ENCODE measurements at regions not wholly inside any gene's neighbourhood (a gene's known extent, or its start where the extent isn't known, plus 50 kb on each side); places are given as distances from the start of the nearest gene placed in this dataset.
A peak's percentile ranks its signal among the peaks of the same experiment; 100 is the strongest.

DNA sequence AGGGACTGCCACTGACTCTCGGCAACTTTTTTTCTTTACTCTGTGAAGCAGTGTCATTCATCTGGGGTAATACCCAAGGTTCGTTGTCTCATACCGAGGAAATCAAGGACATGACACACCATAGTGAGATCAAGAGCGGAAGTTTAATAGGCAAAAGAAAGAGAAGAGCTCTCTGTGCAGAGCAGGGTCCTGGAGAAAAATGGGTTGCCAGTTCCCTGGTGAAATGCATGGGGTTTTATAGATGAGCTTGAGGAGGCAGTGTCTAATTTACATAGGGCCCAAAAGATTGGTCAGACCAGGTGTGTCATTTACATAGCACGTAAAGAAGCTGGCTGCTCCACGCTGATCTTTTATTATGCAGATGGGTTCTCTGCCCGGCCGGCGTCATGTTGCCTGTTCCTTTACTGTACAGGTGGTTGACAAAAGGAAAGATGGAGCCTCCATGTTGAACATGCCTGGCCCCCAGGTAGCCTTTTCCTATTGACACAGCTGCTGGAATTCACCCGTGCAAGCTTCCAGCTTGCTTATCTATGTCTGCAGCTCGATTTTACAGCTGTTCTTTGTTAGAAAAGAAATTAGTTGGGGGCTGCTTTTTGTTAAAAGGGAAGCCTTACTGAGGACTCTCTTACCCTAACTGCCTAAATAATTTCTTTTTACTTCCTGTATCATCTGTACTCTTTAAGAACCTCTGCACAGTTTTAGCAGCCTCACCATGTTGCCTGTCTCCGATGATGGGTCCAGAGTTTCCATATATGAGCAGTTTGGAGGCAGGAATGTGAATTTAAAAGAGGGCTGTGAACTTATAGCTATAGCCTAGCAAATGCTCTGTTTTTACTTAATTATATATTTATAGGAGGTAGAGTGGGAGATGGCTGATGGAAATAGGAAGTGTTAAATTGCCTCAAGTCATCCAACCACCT is 98.0 kb upstream of the DIAPH3 start:
- Histone ChIP-seq H3K4me1 (no peaks in the 10 kb centered on the region), H3K27me3 (no peaks in the 10 kb centered on the region), H3K4me3 (ENCODE audit: low read depth, low read length) (peak overlapping the region; percentile 21; the same call in 1 of the 2 replicates), H3K36me3 (no peaks in the 10 kb centered on the region), H3K9me3 (no peaks in the 10 kb centered on the region)
- TF ChIP-seq, protein P1, sequence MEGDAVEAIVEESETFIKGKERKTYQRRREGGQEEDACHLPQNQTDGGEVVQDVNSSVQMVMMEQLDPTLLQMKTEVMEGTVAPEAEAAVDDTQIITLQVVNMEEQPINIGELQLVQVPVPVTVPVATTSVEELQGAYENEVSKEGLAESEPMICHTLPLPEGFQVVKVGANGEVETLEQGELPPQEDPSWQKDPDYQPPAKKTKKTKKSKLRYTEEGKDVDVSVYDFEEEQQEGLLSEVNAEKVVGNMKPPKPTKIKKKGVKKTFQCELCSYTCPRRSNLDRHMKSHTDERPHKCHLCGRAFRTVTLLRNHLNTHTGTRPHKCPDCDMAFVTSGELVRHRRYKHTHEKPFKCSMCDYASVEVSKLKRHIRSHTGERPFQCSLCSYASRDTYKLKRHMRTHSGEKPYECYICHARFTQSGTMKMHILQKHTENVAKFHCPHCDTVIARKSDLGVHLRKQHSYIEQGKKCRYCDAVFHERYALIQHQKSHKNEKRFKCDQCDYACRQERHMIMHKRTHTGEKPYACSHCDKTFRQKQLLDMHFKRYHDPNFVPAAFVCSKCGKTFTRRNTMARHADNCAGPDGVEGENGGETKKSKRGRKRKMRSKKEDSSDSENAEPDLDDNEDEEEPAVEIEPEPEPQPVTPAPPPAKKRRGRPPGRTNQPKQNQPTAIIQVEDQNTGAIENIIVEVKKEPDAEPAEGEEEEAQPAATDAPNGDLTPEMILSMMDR (IDR thresholded peaks at IDR 0.05; ENCODE audit: low read depth, low read length), result no peak
- no peak for DNase-seq

GRCh38 chr13:60265566-60265965 is 101.8 kb upstream of the DIAPH3 start:
- TF ChIP-seq, protein P1 (IDR thresholded peaks at IDR 0.05; ENCODE audit: low read depth, low read length), result no peak
- no peaks in the 10 kb centered on the region for H3K36me3 ChIP-seq
- H3K4me1 ChIP-seq, result no peaks in the 10 kb centered on the region
- H3K4me3 ChIP-seq (ENCODE audit: low read depth, low read length), result no peak overlapping the region
- no peaks in the 10 kb centered on the region for H3K27me3 ChIP-seq
- no peaks in the 10 kb centered on the region for H3K9me3 ChIP-seq
- DNase-seq, result no peak

DNA sequence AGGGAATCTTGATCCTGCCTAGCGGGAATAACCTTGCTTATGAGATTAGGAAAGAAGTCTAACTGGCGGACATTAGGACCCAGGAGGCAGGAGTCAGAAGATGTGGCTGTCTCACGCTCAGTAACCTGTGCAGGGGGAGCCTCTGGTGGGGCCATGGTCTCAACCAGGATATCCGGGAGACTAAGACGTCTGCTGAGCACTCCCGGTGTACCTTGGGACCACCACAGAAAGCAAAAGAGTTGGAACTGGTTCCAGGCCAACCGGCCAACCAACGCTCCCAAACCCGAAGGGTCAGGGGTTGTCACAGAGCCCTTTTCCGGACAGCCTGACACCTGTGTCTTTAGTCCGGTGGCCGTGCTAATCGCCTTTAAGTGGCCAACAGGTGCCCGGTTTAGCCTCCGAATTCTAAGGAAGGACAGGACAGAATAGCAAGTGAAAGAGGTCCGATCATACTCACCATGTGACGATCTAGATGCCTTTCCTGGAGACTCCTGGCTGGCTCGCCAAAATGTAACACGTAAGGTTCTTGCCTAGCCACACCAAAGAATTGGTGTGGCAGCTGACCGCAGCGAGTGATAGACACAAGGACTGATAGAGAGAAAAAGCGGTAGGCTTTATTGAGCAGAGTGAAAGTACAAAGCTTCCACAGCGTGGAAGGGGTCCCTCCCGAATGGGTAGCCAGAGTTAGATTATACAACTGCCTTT is 103.9 kb upstream of the DIAPH3 start:
- H3K4me3 ChIP-seq (ENCODE audit: low read depth, low read length), result no peak overlapping the region

DNA sequence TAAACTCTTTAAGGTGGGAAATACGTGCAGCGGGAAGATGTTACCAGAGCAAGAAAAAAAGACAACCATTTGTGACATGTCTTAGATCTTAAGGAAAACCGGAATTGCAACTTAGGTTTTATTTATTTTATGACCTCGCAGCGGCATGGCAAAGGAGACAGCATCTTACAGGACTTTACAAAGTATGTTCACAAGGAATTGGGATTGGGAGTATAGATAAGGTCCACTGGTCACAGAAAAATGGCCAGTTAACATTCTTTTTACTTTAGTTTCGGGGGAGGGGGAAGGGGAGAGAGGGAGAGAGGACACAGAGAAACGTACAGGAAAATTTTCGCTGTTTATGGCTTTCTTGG is 104.5 kb upstream of the DIAPH3 start:
- no peak overlapping the region for H3K4me3 ChIP-seq (ENCODE audit: low read depth, low read length)
- no peaks in the 10 kb centered on the region for H3K27me3 ChIP-seq
- TF ChIP-seq, protein P1 (IDR thresholded peaks at IDR 0.05; ENCODE audit: low read depth, low read length), result no peak
- H3K9me3 ChIP-seq, result no peaks in the 10 kb centered on the region
- no peaks in the 10 kb centered on the region for H3K4me1 ChIP-seq
- no peak for DNase-seq
- no peaks in the 10 kb centered on the region for H3K36me3 ChIP-seq

More for the DNA sequence above, 103.9 kb upstream of the DIAPH3 start:
- no peak for DNase-seq
- Histone ChIP-seq H3K4me1 (no peaks in the 10 kb centered on the region), H3K27me3 (no peaks in the 10 kb centered on the region), H3K36me3 (no peaks in the 10 kb centered on the region), H3K9me3 (no peaks in the 10 kb centered on the region)
- TF ChIP-seq, protein P1 (IDR thresholded peaks at IDR 0.05; ENCODE audit: low read depth, low read length), result no peak

- no peaks in the 10 kb centered on the region for H3K9me3 ChIP-seq
- H3K36me3 ChIP-seq, result no peaks in the 10 kb centered on the region
- H3K4me3 ChIP-seq (ENCODE audit: low read depth, low read length), result no peak overlapping the region
- TF ChIP-seq, protein P1 (IDR thresholded peaks at IDR 0.05; ENCODE audit: low read depth, low read length), result no peak
- no peak for DNase-seq
- H3K4me1 ChIP-seq, result no peaks in the 10 kb centered on the region
- no peaks in the 10 kb centered on the region for H3K27me3 ChIP-seq
These were observed 110.3 kb upstream of the DIAPH3 start for GRCh38 chr13:60273971-60274527.

Measured in BE2C (cell line).